ENCODE measurements at regions not wholly inside any gene's neighbourhood (a gene's known extent, or its start where the extent isn't known, plus 50 kb on each side); places are given as distances from the start of the nearest gene placed in this dataset.

- H3K27me3 ChIP-seq (ENCODE audit: control insufficient read depth in 3 of 3, insufficient read depth in 3 of 3, low read length in 3 of 3): no peaks in the 10 kb centered on the region
- H3K4me3 ChIP-seq (ENCODE audit: low read length in 3 of 3): no peak overlapping the region
- no peaks in the 10 kb centered on the region for H3K36me3 ChIP-seq (ENCODE audit: control insufficient read depth in 3 of 3, insufficient read depth in 3 of 3, low read length in 3 of 3)
- H3K9me3 ChIP-seq (ENCODE audit: control insufficient read depth in 3 of 3, low read length in 3 of 3): peaks cover 0 to 5% (median 0%) of the 10 kb centered on the region in 3 donors
- H3K9ac ChIP-seq (ENCODE audit: low read depth in 1 of 3, low read length in 3 of 3): no peak overlapping the region
- no peaks in the 10 kb centered on the region for H3K4me1 ChIP-seq (ENCODE audit: control insufficient read depth in 3 of 3, insufficient read depth in 3 of 3, low read length in 3 of 3)
- H3K27ac ChIP-seq (ENCODE audit: low read depth, low read length): no peak overlapping the region
These were observed 397.7 kb downstream of the DIPK2A start for GRCh38 chr3:144369129-144369879.

DNA sequence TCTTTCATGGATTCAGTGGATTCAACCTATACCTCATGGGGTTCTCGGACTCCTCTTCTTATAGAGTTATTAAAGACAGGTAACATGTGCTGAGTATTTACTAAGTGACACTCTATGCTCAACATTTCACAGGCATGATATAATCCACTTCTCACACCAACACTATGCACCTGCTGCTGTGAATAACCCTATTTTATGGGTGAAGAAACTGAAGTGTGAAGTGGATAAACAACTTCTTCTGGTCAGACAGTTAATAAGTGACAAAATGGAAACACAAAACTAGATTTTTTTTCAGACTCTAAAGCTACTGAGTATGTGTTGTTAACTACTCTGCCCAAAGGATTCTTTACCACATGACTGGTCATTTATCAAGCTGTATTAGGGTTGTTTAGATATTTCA is 403.5 kb downstream of the DIPK2A start:
- Histone ChIP-seq H3K9me3 (ENCODE audit: control insufficient read depth in 3 of 3, low read length in 3 of 3) (peaks cover 0 to 2% (median 0%) of the 10 kb centered on the region in 3 donors), H3K27ac (ENCODE audit: low read depth, low read length) (no peak overlapping the region), H3K27me3 (ENCODE audit: control insufficient read depth in 3 of 3, insufficient read depth in 3 of 3, low read length in 3 of 3) (no peaks in the 10 kb centered on the region), H3K9ac (ENCODE audit: low read depth in 1 of 3, low read length in 3 of 3) (no peak overlapping the region), H3K4me1 (ENCODE audit: control insufficient read depth in 3 of 3, insufficient read depth in 3 of 3, low read length in 3 of 3) (no peaks in the 10 kb centered on the region), H3K36me3 (ENCODE audit: control insufficient read depth in 3 of 3, insufficient read depth in 3 of 3, low read length in 3 of 3) (no peaks in the 10 kb centered on the region), H3K4me3 (ENCODE audit: low read length in 3 of 3) (no peak overlapping the region)

DNA sequence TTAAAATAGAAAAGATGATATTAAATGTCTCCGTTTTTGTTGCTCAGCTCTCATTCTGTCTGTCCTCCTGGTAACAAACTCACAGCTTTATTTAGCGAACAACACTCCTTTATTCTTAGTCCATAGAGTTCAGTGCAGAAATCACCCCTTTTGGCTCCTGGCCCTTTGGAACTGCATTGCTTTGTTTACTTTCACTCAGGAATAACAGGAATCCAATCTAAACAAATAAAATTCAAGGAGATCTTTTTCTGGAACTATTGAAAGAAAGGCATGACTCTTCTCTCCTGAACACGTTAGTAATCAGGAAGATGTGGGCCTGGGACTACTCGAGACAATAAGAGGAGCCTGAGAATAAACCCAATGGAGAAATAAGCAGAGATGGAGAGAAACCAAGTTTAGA is 409.2 kb downstream of the DIPK2A start:
- Histone ChIP-seq H3K27ac (ENCODE audit: low read depth, low read length) (no peak overlapping the region), H3K9me3 (ENCODE audit: control insufficient read depth in 3 of 3, low read length in 3 of 3) (peaks cover 0 to 2% (median 0%) of the 10 kb centered on the region in 3 donors), H3K36me3 (ENCODE audit: control insufficient read depth in 3 of 3, insufficient read depth in 3 of 3, low read length in 3 of 3) (no peaks in the 10 kb centered on the region), H3K4me1 (ENCODE audit: control insufficient read depth in 3 of 3, insufficient read depth in 3 of 3, low read length in 3 of 3) (no peaks in the 10 kb centered on the region), H3K27me3 (ENCODE audit: control insufficient read depth in 3 of 3, insufficient read depth in 3 of 3, low read length in 3 of 3) (no peaks in the 10 kb centered on the region), H3K9ac (ENCODE audit: low read depth in 1 of 3, low read length in 3 of 3) (no peak overlapping the region), H3K4me3 (ENCODE audit: low read length in 3 of 3) (no peak overlapping the region)

- no peak overlapping the region for H3K9ac ChIP-seq (ENCODE audit: low read depth in 1 of 3, low read length in 3 of 3)
- H3K27ac ChIP-seq (ENCODE audit: low read depth, low read length): no peak overlapping the region
- no peak overlapping the region for H3K4me3 ChIP-seq (ENCODE audit: low read length in 3 of 3)
- no peaks in the 10 kb centered on the region for H3K36me3 ChIP-seq (ENCODE audit: control insufficient read depth in 3 of 3, insufficient read depth in 3 of 3, low read length in 3 of 3)
- no peaks in the 10 kb centered on the region for H3K4me1 ChIP-seq (ENCODE audit: control insufficient read depth in 3 of 3, insufficient read depth in 3 of 3, low read length in 3 of 3)
- H3K27me3 ChIP-seq (ENCODE audit: control insufficient read depth in 3 of 3, insufficient read depth in 3 of 3, low read length in 3 of 3): no peaks in the 10 kb centered on the region
- peaks cover 0 to 2% (median 0%) of the 10 kb centered on the region in 3 donors for H3K9me3 ChIP-seq (ENCODE audit: control insufficient read depth in 3 of 3, low read length in 3 of 3)
These were observed 410.0 kb downstream of the DIPK2A start for GRCh38 chr3:144381607-144382006.

DNA sequence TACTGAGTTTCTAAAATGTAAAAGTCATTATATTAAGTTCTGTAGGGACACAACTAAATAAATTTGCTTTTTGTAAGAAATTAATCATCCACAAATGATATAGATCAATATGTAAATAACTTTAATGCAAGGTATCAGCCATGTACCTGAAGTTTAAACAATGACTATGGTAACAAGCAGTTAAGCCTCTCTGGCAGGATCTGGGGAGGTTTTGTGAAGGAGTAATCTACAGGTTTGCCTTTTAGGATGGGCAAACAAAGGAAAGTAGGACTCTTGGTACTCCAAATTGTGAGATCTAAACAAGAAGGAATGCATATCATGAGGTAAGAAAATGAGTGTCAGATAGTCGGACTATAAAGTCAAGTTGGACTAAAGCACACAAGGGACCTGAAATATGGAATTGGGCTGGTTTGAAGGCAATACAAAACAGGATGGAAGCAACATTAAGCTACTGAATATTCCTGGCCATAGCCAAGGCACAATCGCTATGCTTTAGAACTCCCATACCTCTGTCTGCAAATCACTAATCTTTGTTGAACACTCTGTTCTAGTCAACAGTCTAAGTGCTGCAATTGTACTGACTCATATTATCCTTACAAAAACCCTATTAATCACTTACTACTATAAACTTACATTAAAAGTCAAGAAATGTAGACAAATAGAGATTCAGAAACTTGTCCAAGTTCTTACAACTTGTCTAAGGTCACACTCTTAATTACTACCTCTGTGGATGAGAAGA is 412.8 kb downstream of the DIPK2A start:
- H3K9me3 ChIP-seq (ENCODE audit: control insufficient read depth in 3 of 3, low read length in 3 of 3): no peaks in the 10 kb centered on the region
- no peaks in the 10 kb centered on the region for H3K36me3 ChIP-seq (ENCODE audit: control insufficient read depth in 3 of 3, insufficient read depth in 3 of 3, low read length in 3 of 3)
- no peak overlapping the region for H3K9ac ChIP-seq (ENCODE audit: low read depth in 1 of 3, low read length in 3 of 3)
- H3K4me1 ChIP-seq (ENCODE audit: control insufficient read depth in 3 of 3, insufficient read depth in 3 of 3, low read length in 3 of 3): no peaks in the 10 kb centered on the region
- no peak overlapping the region for H3K4me3 ChIP-seq (ENCODE audit: low read length in 3 of 3)
- no peaks in the 10 kb centered on the region for H3K27me3 ChIP-seq (ENCODE audit: control insufficient read depth in 3 of 3, insufficient read depth in 3 of 3, low read length in 3 of 3)
- no peak overlapping the region for H3K27ac ChIP-seq (ENCODE audit: low read depth, low read length)

- H3K9me3 ChIP-seq (ENCODE audit: control insufficient read depth in 3 of 3, low read length in 3 of 3): no peaks in the 10 kb centered on the region
- no peaks in the 10 kb centered on the region for H3K4me1 ChIP-seq (ENCODE audit: control insufficient read depth in 3 of 3, insufficient read depth in 3 of 3, low read length in 3 of 3)
- H3K27ac ChIP-seq (ENCODE audit: low read depth, low read length): no peak overlapping the region
- H3K36me3 ChIP-seq (ENCODE audit: control insufficient read depth in 3 of 3, insufficient read depth in 3 of 3, low read length in 3 of 3): no peaks in the 10 kb centered on the region
- no peaks in the 10 kb centered on the region for H3K27me3 ChIP-seq (ENCODE audit: control insufficient read depth in 3 of 3, insufficient read depth in 3 of 3, low read length in 3 of 3)
- no peak overlapping the region for H3K4me3 ChIP-seq (ENCODE audit: low read length in 3 of 3)
- H3K9ac ChIP-seq (ENCODE audit: low read depth in 1 of 3, low read length in 3 of 3): no peak overlapping the region
These were observed 419.2 kb downstream of the DIPK2A start for GRCh38 chr3:144390786-144391185.

- Histone ChIP-seq H3K4me3 (ENCODE audit: low read length in 3 of 3) (no peak overlapping the region), H3K4me1 (ENCODE audit: control insufficient read depth in 3 of 3, insufficient read depth in 3 of 3, low read length in 3 of 3) (no peaks in the 10 kb centered on the region), H3K9me3 (ENCODE audit: control insufficient read depth in 3 of 3, low read length in 3 of 3) (no peaks in the 10 kb centered on the region), H3K27ac (ENCODE audit: low read depth, low read length) (no peak overlapping the region), H3K36me3 (ENCODE audit: control insufficient read depth in 3 of 3, insufficient read depth in 3 of 3, low read length in 3 of 3) (no peaks in the 10 kb centered on the region), H3K27me3 (ENCODE audit: control insufficient read depth in 3 of 3, insufficient read depth in 3 of 3, low read length in 3 of 3) (no peaks in the 10 kb centered on the region), H3K9ac (ENCODE audit: low read depth in 1 of 3, low read length in 3 of 3) (no peak overlapping the region)
These were observed 419.6 kb downstream of the DIPK2A start for GRCh38 chr3:144391236-144391635.

- Histone ChIP-seq H3K9me3 (ENCODE audit: control insufficient read depth in 3 of 3, low read length in 3 of 3) (no peaks in the 10 kb centered on the region), H3K27me3 (ENCODE audit: control insufficient read depth in 3 of 3, insufficient read depth in 3 of 3, low read length in 3 of 3) (no peaks in the 10 kb centered on the region), H3K4me1 (ENCODE audit: control insufficient read depth in 3 of 3, insufficient read depth in 3 of 3, low read length in 3 of 3) (no peaks in the 10 kb centered on the region), H3K27ac (ENCODE audit: low read depth, low read length) (no peak overlapping the region), H3K4me3 (ENCODE audit: low read length in 3 of 3) (no peak overlapping the region), H3K9ac (ENCODE audit: low read depth in 1 of 3, low read length in 3 of 3) (no peak overlapping the region), H3K36me3 (ENCODE audit: control insufficient read depth in 3 of 3, insufficient read depth in 3 of 3, low read length in 3 of 3) (no peaks in the 10 kb centered on the region)
These were observed 422.4 kb downstream of the DIPK2A start for GRCh38 chr3:144394032-144394431.

GRCh38 chr3:144402430-144402829 is 430.8 kb downstream of the DIPK2A start:
- no peak overlapping the region for H3K9ac ChIP-seq (ENCODE audit: low read depth in 1 of 3, low read length in 3 of 3)
- no peaks in the 10 kb centered on the region for H3K27me3 ChIP-seq (ENCODE audit: control insufficient read depth in 3 of 3, insufficient read depth in 3 of 3, low read length in 3 of 3)
- H3K4me1 ChIP-seq (ENCODE audit: control insufficient read depth in 3 of 3, insufficient read depth in 3 of 3, low read length in 3 of 3): no peaks in the 10 kb centered on the region
- H3K9me3 ChIP-seq (ENCODE audit: control insufficient read depth in 3 of 3, low read length in 3 of 3): peaks cover 0 to 3% (median 0%) of the 10 kb centered on the region in 3 donors
- no peak overlapping the region for H3K4me3 ChIP-seq (ENCODE audit: low read length in 3 of 3)
- no peak overlapping the region for H3K27ac ChIP-seq (ENCODE audit: low read depth, low read length)
- no peaks in the 10 kb centered on the region for H3K36me3 ChIP-seq (ENCODE audit: control insufficient read depth in 3 of 3, insufficient read depth in 3 of 3, low read length in 3 of 3)

DNA sequence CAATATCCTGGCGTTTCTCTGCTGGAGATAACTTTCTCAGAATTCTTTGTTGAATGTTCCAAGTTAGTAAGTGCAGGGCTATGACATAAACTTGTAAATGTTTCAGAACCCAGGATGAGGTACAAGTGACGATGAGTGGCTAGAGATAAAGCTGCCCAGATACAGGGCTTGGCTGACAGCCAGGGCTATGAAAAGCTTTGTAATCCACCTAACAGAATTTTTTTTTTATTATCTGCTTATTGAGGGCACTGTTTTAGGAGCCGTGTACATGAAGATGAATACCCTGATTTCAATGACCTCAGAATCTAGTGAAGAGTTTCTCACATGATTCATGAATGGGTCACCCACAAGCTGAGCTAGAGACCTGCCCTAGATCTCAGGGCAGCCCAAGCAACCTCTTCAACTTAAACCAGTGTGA is 431.4 kb downstream of the DIPK2A start:
- Histone ChIP-seq H3K4me1 (ENCODE audit: control insufficient read depth in 3 of 3, insufficient read depth in 3 of 3, low read length in 3 of 3) (no peaks in the 10 kb centered on the region), H3K27ac (ENCODE audit: low read depth, low read length) (no peak overlapping the region), H3K36me3 (ENCODE audit: control insufficient read depth in 3 of 3, insufficient read depth in 3 of 3, low read length in 3 of 3) (no peaks in the 10 kb centered on the region), H3K27me3 (ENCODE audit: control insufficient read depth in 3 of 3, insufficient read depth in 3 of 3, low read length in 3 of 3) (no peaks in the 10 kb centered on the region), H3K4me3 (ENCODE audit: low read length in 3 of 3) (no peak overlapping the region), H3K9me3 (ENCODE audit: control insufficient read depth in 3 of 3, low read length in 3 of 3) (peaks cover 0 to 3% (median 0%) of the 10 kb centered on the region in 3 donors), H3K9ac (ENCODE audit: low read depth in 1 of 3, low read length in 3 of 3) (no peak overlapping the region)
